IMR-90 (cell line): ENCODE measurements at regions not wholly inside any gene's neighbourhood (a gene's known extent, or its start where the extent isn't known, plus 50 kb on each side); places are given as distances from the start of the nearest gene placed in this dataset.

Experiments used
- ATAC-seq: fragments of 200-7000 bp; cut with Tn5 transposase; 2 replicates; pipeline ENCODE4 v1.9.1; 2020; ENCODE audit warnings: low read depth, mild to moderate bottlenecking, moderate library complexity
- BruUV-seq: library from RNA; stranded (reverse); fragments of 400-500 nt; replicated peaks from 2 replicates; lab custom pipeline; 2021; lab: Mats Ljungman, UMichigan
- CTCF ChIA-PET: fragments of 300-600 bp; formaldehyde crosslinking; extraction: SDS; loops from one replicate; lab custom pipeline; 2021; ENCODE audit warnings: antibody characterized with exemption; lab: Yijun Ruan, JAX
- POLR2A ChIA-PET: fragments of 300-600 bp; sonication (Branson Sonifier 250); formaldehyde crosslinking; loops from one replicate; lab custom pipeline; 2022; ENCODE audit warnings: antibody characterized with exemption; ENCODE audit not compliant: unreplicated experiment; lab: Charles Lee
- DNase-seq: peaks from one replicate; pipeline ENCODE4 v3.0.0; 2013
- H2AFZ ChIP-seq: replicated peaks from 2 replicates; pipeline ENCODE3; 2013; ENCODE audit warnings: low read length, mild to moderate bottlenecking; ENCODE audit not compliant: poor library complexity
- H2AK5ac ChIP-seq: 2 replicates; pipeline ENCODE4 v1.6.1; 2013; ENCODE audit warnings: low read depth, low read length, inconsistent platforms
- H2AK9ac ChIP-seq: replicated peaks from 2 replicates; pipeline ENCODE3; 2013; ENCODE audit warnings: mild to moderate bottlenecking, low read depth, low read length, moderate library complexity; ENCODE audit not compliant: poor library complexity
- H2BK120ac ChIP-seq: 2 replicates; pipeline ENCODE4 v1.6.1; 2013; ENCODE audit warnings: low read depth, low read length, inconsistent platforms
- H2BK15ac ChIP-seq: 3 replicates; pipeline ENCODE4 v1.6.1; 2013; ENCODE audit warnings: low read depth, low read length, inconsistent platforms
- H2BK20ac ChIP-seq: 2 replicates; pipeline ENCODE4 v1.6.1; 2013; ENCODE audit warnings: low read depth, mild to moderate bottlenecking, inconsistent platforms, low read length, moderate library complexity
- H2BK5ac ChIP-seq: 2 replicates; pipeline ENCODE4 v1.6.1; 2013; ENCODE audit warnings: mild to moderate bottlenecking, low read depth, low read length, inconsistent platforms; ENCODE audit not compliant: poor library complexity, severe bottlenecking
- H3K14ac ChIP-seq: replicated peaks from 2 replicates; pipeline ENCODE4 v1.6.1; 2013; ENCODE audit warnings: low read depth, low read length, inconsistent platforms
- H3K18ac ChIP-seq: 2 replicates; pipeline ENCODE4 v1.6.1; 2013; ENCODE audit warnings: low read depth, low read length, control low read depth
- H3K23ac ChIP-seq: 2 replicates; pipeline ENCODE4 v1.6.1; 2013; ENCODE audit warnings: low read depth, low read length, inconsistent platforms
- H3K27ac ChIP-seq: 2 replicates; pipeline ENCODE4 v1.5.1; 2013; ENCODE audit warnings: mild to moderate bottlenecking, control low read depth, low read length; ENCODE audit not compliant: insufficient read depth
- H3K27me3 ChIP-seq: 2 replicates; pipeline ENCODE4 v1.6.1; 2013; ENCODE audit warnings: low read length; ENCODE audit not compliant: control insufficient read depth, insufficient read depth
- H3K36me3 ChIP-seq: 2 replicates; pipeline ENCODE4 v1.6.1; 2013; ENCODE audit warnings: low read length, mixed read lengths; ENCODE audit not compliant: control insufficient read depth, insufficient read depth
- H3K4ac ChIP-seq: 2 replicates; pipeline ENCODE4 v1.6.1; 2013; ENCODE audit warnings: low read depth, low read length, inconsistent platforms
- H3K4me1 ChIP-seq: 2 replicates; pipeline ENCODE4 v1.6.1; 2013; ENCODE audit warnings: low read length, mixed read lengths; ENCODE audit not compliant: control insufficient read depth, insufficient read depth
- H3K4me2 ChIP-seq: 2 replicates; pipeline ENCODE4 v1.6.1; 2013; ENCODE audit warnings: low read depth, mild to moderate bottlenecking, control low read depth, low read length, moderate library complexity
- H3K4me3 ChIP-seq: 2 replicates; pipeline ENCODE4 v1.5.1; 2013; ENCODE audit warnings: low read depth, mild to moderate bottlenecking, control low read depth, low read length, moderate library complexity; ENCODE audit not compliant: insufficient read depth
- H3K56ac ChIP-seq: 2 replicates; pipeline ENCODE4 v1.6.1; 2013; ENCODE audit warnings: low read length, inconsistent platforms; ENCODE audit not compliant: insufficient read depth; ENCODE audit errors: extremely low read depth
- H3K79me1 ChIP-seq, 2 experiments: 2 replicates each; pipeline ENCODE4 v1.6.1; 2013; ENCODE audit warnings: low read length in 2 of 2, inconsistent platforms in 1 of 2, low read depth in 1 of 2
- H3K9ac ChIP-seq: 2 replicates; pipeline ENCODE4 v1.6.1; 2013; ENCODE audit warnings: low read depth, low read length, control low read depth
- H3K9me1 ChIP-seq: 2 replicates; pipeline ENCODE4 v1.6.1; 2013; ENCODE audit warnings: low read length, inconsistent platforms; ENCODE audit not compliant: insufficient read depth
- H3K9me3 ChIP-seq: 2 replicates; pipeline ENCODE4 v1.6.1; 2013; ENCODE audit warnings: low read length; ENCODE audit not compliant: control insufficient read depth, insufficient read depth
- H4K20me1 ChIP-seq: 2 replicates; pipeline ENCODE4 v1.6.1; 2013; ENCODE audit warnings: low read length, inconsistent platforms; ENCODE audit not compliant: insufficient read depth
- H4K5ac ChIP-seq: 2 replicates; pipeline ENCODE4 v1.6.1; 2013; ENCODE audit warnings: mild to moderate bottlenecking, low read depth, low read length, control low read depth
- H4K8ac ChIP-seq, 2 experiments: 2 replicates each; pipeline ENCODE4 v1.6.1; 2013; ENCODE audit warnings: low read depth in 2 of 2, low read length in 2 of 2, control low read depth in 1 of 2, inconsistent platforms in 1 of 2
- H4K91ac ChIP-seq: 2 replicates; pipeline ENCODE4 v1.6.1; 2013; ENCODE audit warnings: low read depth, low read length, inconsistent platforms; ENCODE audit not compliant: insufficient read depth
- CEBPB ChIP-seq: IDR thresholded peaks from 2 replicates; pipeline ENCODE4 v1.6.1; 2012; ENCODE audit warnings: low read depth, low read length, improper control_type of control experiment
- CHD1 ChIP-seq: IDR thresholded peaks from 2 replicates; pipeline ENCODE4 v1.6.1; 2012; ENCODE audit warnings: low read depth, low read length, improper control_type of control experiment
- ELK1 ChIP-seq: fragments of 150-350 bp; IDR thresholded peaks from 2 replicates; pipeline ENCODE4 v1.6.1; 2016; ENCODE audit warnings: low read depth, mild to moderate bottlenecking, low read length, moderate library complexity, borderline replicate concordance
- FOS ChIP-seq: fragments of 150-350 bp; IDR thresholded peaks from 2 replicates; pipeline ENCODE4 v1.6.1; 2016; ENCODE audit warnings: low read depth, low read length
- MAFK ChIP-seq: IDR thresholded peaks from 2 replicates; pipeline ENCODE4 v1.6.1; 2012; ENCODE audit warnings: low read depth, low read length, improper control_type of control experiment
- POLR2A ChIP-seq: IDR thresholded peaks from 2 replicates; pipeline ENCODE4 v1.6.1; 2012; ENCODE audit warnings: mild to moderate bottlenecking, low read depth, low read length
- RFX5 ChIP-seq: IDR thresholded peaks from 2 replicates; pipeline ENCODE4 v1.8.0; 2012; ENCODE audit warnings: low read depth, mild to moderate bottlenecking, low read length, moderate library complexity
- dilution Hi-C: fragments of 300-500 bp; cut with HindIII; formaldehyde crosslinking; loops from one replicate; pipeline ENCODE4 v1.14.3; 2018; ENCODE audit warnings: low sequenced_read_pairs; ENCODE audit not compliant: unreplicated experiment
- in situ Hi-C: fragments of 300-500 bp; cut with MboI; formaldehyde crosslinking; loops from 3 replicates; pipeline ENCODE4 v1.14.3; 2019; ENCODE audit warnings: low sequenced_read_pairs, inconsistent platforms, mixed read lengths
- intact Hi-C: fragments of 100-400 bp; cut with micrococcal nuclease; formaldehyde crosslinking; loops from 2 replicates; pipeline ENCODE4 v1.10.0; 2022

GRCh38 chr4:151901631-151902030 lies 140.8 kb upstream of the GATB start:
- Histone ChIP-seq H3K14ac (no peak overlapping the region), H3K4ac (no peak overlapping the region), H3K4me3 (no peak overlapping the region), H3K9ac (no peak overlapping the region), H3K27me3 (peaks cover 5% of the 10 kb centered on the region; the same call in 1 of the 2 replicates), H2AK9ac (no peak overlapping the region), H2BK15ac (no peak overlapping the region), H2BK120ac (no peak overlapping the region), H3K79me1 (no peaks in the 10 kb centered on the region), H2BK5ac (no peak overlapping the region), H3K9me3 (0 out of 2 replicates have a peak, but pooled peaks cover 2% of the 10 kb centered on the region), H2AK5ac (no peak overlapping the region), H4K5ac (no peak overlapping the region), H3K23ac (no peak overlapping the region), H3K18ac (no peak overlapping the region), H3K9me1 (no peaks in the 10 kb centered on the region), H3K56ac (no peak overlapping the region), H4K8ac (no peak overlapping the region), H4K91ac (no peak overlapping the region), H3K36me3 (no peaks in the 10 kb centered on the region), H3K4me2 (no peak overlapping the region), H3K27ac (no peak overlapping the region), H2AFZ (no peak overlapping the region), H4K20me1 (no peaks in the 10 kb centered on the region), H3K4me1 (no peaks in the 10 kb centered on the region), H2BK20ac (no peak overlapping the region)
- TF ChIP-seq CEBPB (no peak), MAFK (no peak), POLR2A (no peak), ELK1 (no peak), FOS (no peak), RFX5 (no peak), CHD1 (no peak)
- no peak for DNase-seq
- POLR2A ChIA-PET = no interaction called here
- dilution Hi-C loops (no loop called here), in situ Hi-C loops (no loop called here), intact Hi-C loops (no loop called here)
- BruUV-seq = no TSS peak
- no peak for ATAC-seq
- CTCF ChIA-PET = no interaction called here
